GM12872 (cell line): ENCODE measurements at regions not wholly inside any gene's neighbourhood (a gene's known extent, or its start where the extent isn't known, plus 50 kb on each side); places are given as distances from the start of the nearest gene placed in this dataset.

ENCODE experiments used
- CTCF ChIP-seq: IDR thresholded peaks from 3 replicates; pipeline ENCODE4 v1.5.1; 2011; ENCODE audit warnings: low read depth, mild to moderate bottlenecking, low read length, moderate library complexity; ENCODE audit not compliant: insufficient read depth

GRCh38 chr9:680106-680505 lies 161.4 kb upstream of the DMRT1 start:
- TF ChIP-seq CTCF = no peak

- no peak for TF ChIP-seq CTCF
Observed at GRCh38 chr9:682633-683508, 158.6 kb upstream of the DMRT1 start.

GRCh38 chr9:683509-684021 lies 157.9 kb upstream of the DMRT1 start:
- no peak for TF ChIP-seq CTCF

DNA sequence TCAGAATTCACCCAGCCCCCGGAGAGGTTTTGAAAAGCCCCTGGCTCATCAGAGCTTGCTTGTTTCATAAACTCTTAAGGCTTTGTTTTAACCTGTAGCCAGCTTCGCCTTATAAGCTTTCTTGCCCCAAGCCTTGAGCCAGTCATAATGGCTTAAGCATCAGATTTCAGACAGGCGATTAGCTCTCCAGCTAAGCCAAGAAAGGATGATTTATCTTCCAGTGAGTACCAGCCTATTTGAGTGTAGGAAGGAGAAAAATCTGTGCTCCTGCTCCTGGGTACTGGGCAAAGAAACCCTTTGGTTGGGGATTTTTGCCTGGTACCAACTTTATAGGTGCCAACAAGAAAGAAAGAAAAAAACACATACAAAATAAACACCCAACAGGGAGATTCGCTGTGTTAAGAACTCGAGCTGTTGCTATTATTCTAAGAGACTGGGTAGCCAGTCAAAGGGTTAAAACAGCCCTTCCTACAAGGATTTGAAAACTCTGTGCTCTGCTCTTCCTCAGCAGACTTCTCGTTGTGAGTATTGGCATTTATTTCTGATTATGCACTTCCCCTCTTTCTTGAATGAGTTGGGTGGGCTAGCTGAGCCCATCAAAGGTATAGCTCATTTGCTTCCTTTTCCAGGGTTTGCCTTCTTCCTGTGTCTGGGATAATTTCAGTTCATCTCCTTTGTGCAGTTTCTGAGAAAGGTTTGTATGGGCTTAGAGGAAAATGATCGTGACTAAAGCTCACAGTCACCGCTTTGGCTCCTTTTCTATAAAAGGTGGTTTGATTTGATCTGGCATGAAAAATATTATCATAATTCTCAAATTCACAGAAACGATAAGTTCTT lies 157.2 kb upstream of the DMRT1 start:
- TF ChIP-seq CTCF = no peak

DNA sequence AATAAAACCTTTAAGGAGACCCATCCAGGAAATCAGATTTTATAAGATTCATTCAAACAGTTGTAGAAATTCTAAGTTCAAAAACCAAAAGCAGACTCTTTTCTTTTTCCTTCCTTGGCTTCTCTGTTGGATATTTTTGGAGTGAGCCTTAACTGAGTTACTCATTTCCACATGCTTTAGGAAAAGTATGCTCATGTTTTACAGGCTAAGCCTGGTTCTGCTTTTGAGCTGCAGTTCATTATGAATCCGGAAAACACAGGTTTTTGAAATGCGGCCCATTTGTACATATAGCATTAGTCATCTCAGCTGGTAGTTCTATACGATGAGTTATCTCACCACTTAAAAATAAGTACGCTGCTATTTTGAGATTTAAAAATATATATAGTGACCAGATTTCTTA lies 156.6 kb upstream of the DMRT1 start:
- no peak for TF ChIP-seq CTCF

- TF ChIP-seq CTCF = no peak
Observed at GRCh38 chr9:686321-686813, 155.1 kb upstream of the DMRT1 start.
